ENCODE measurements at regions not wholly inside any gene's neighbourhood (a gene's known extent, or its start where the extent isn't known, plus 50 kb on each side); places are given as distances from the start of the nearest gene placed in this dataset.

GRCh38 chr2:88318071-88318955 is 134.2 kb downstream of the FOXI3 start:
- Histone ChIP-seq H3K79me1 (ENCODE audit: low read depth, low read length) (no peaks in the 10 kb centered on the region), H2BK5ac (ENCODE audit: low read depth, low read length) (no peak overlapping the region), H2BK12ac (ENCODE audit: low read depth, low read length) (no peak overlapping the region), H2AFZ (ENCODE audit: low read length) (no peak overlapping the region), H3K27me3 (replicated peaks in 1 of 4; ENCODE audit: control insufficient read depth in 3 of 4, extremely low read depth in 1 of 4, insufficient read depth in 3 of 4, low read length in 3 of 4) (no peaks in the 10 kb centered on the region), H3K56ac (replicated peaks; ENCODE audit: insufficient read length, low read depth, low read length) (no peak overlapping the region), H3K4ac (replicated peaks; ENCODE audit: insufficient read length, low read depth, low read length) (no peak overlapping the region), H2AK5ac (ENCODE audit: low read depth, low read length) (no peak overlapping the region), H3K9ac (replicated peaks in 1 of 4; ENCODE audit: extremely low read depth in 1 of 4, low read depth in 3 of 4, low read length in 3 of 4) (no peak overlapping the region), H2BK120ac (replicated peaks; ENCODE audit: low read depth, low read length) (no peak overlapping the region), H4K91ac (replicated peaks; ENCODE audit: insufficient read length, low read length) (no peak overlapping the region), H3K23ac (ENCODE audit: insufficient read length) (no peak overlapping the region), H2BK20ac (ENCODE audit: low read length) (no peak overlapping the region), H4K8ac (ENCODE audit: extremely low read depth, insufficient read depth, low read length) (no peak overlapping the region), H3K36me3 (ENCODE audit: control insufficient read depth in 2 of 4, insufficient read depth in 4 of 4, low read length in 3 of 4) (no peaks in the 10 kb centered on the region), H4K20me1 (replicated peaks in 1 of 2; ENCODE audit: control insufficient read depth in 1 of 2, insufficient read depth in 2 of 2, low read length in 2 of 2) (no peaks in the 10 kb centered on the region), H3K9me3 (ENCODE audit: insufficient read depth in 2 of 2, low read depth in 1 of 2, low read length in 1 of 2) (no peaks in the 10 kb centered on the region), H3K4me1 (replicated peaks in 1 of 4; ENCODE audit: control insufficient read depth in 3 of 4, insufficient read depth in 4 of 4, low read length in 3 of 4) (peaks cover 2 to 9% (median 4%) of the 10 kb centered on the region in 4 experiments; a peak in 4 of 7 replicates), H3K79me2 (ENCODE audit: control insufficient read depth in 1 of 2, insufficient read depth in 2 of 2, low read length in 2 of 2) (no peaks in the 10 kb centered on the region), H3K18ac (ENCODE audit: extremely low read depth, low read length) (no peak overlapping the region), H3K4me3 (ENCODE audit: extremely low read depth in 1 of 4, insufficient read depth in 2 of 4, low read depth in 3 of 4, low read length in 4 of 4) (no peak overlapping the region), H3K14ac (ENCODE audit: insufficient read length) (no peak overlapping the region), H3K4me2 (ENCODE audit: insufficient read depth in 1 of 2, low read depth in 2 of 2, low read length in 2 of 2) (no peak overlapping the region), H4K5ac (ENCODE audit: insufficient read length, low read depth, low read length) (no peak overlapping the region), H2BK15ac (ENCODE audit: low read length) (no peak overlapping the region), H3K27ac (ENCODE audit: low read depth, low read length) (no peak overlapping the region), H3K23me2 (ENCODE audit: low read depth, low read length) (no peaks in the 10 kb centered on the region)
- ChIA-PET POLR2A (ENCODE audit: partially characterized antibody) (no interaction called here), CTCF (ENCODE audit: partially characterized antibody) (no interaction called here)
- no peak for DNase-seq (ENCODE audit: low read depth in 1 of 2, low spot score in 2 of 2)
- 86% methylated on average over 5 of the region's 5 CpGs; no CpG with 5 or more reads in 1 of the 2 experiments for WGBS, 2 experiments (ENCODE audit: extremely low coverage in 1 of 2, insufficient coverage in 1 of 2, insufficient read length in 1 of 2, insufficient replicate concordance in 2 of 2, low coverage in 1 of 2, low lambda C conversion rate in 2 of 2, missing lambda C conversion rate in 1 of 2)
- no peak for FAIRE-seq
- TF ChIP-seq POLR2AphosphoS5 (IDR thresholded peaks at IDR 0.05; ENCODE audit: low read depth, low read length): no peak
- no peak for TF ChIP-seq HDAC2 (IDR thresholded peaks at IDR 0.05; ENCODE audit: borderline replicate concordance in 1 of 2, low read depth in 2 of 2, low read length in 2 of 2)
- TF ChIP-seq BCL11A (IDR thresholded peaks at IDR 0.05; ENCODE audit: low read depth in 2 of 2, low read length in 2 of 2): no peak
- no peak for TF ChIP-seq SRF (IDR thresholded peaks at IDR 0.05; ENCODE audit: low read depth, low read length)
- no peak for TF ChIP-seq TAF1 (IDR thresholded peaks at IDR 0.05; ENCODE audit: low read depth, low read length)
- no peak for TF ChIP-seq MAX (IDR thresholded peaks at IDR 0.05)
- TF ChIP-seq RXRA (IDR thresholded peaks at IDR 0.05; ENCODE audit: insufficient read depth, low read depth, low read length): no peak
- no peak for TF ChIP-seq TEAD4 (IDR thresholded peaks at IDR 0.05; ENCODE audit: low read depth, low read length)
- no peak for TF ChIP-seq HDAC6 (IDR thresholded peaks at IDR 0.05; ENCODE audit: low read depth, low read length)
- TF ChIP-seq EZH2 (IDR thresholded peaks at IDR 0.05; ENCODE audit: low read depth, low read length, severe bottlenecking): no peak
- TF ChIP-seq MAFK (IDR thresholded peaks at IDR 0.05; ENCODE audit: low read depth, low read length): no peak

Measured in H1 (cell line).